ENCODE measurements at regions not wholly inside any gene's neighbourhood (a gene's known extent, or its start where the extent isn't known, plus 50 kb on each side); places are given as distances from the start of the nearest gene placed in this dataset.

GRCh38 chr5:61689153-61689846, 357.2 kb downstream of the ZSWIM6 start:
- TF ChIP-seq CTCF (IDR thresholded peaks at IDR 0.05 in 4 of 5, conservative IDR thresholded peaks at IDR 0.05 in 1 of 5) (no peak), POLR2A (IDR thresholded peaks at IDR 0.05) (no peak)

Data from gastrocnemius medialis (tissue), 4 donors.